Cardiac muscle cell (in vitro differentiated cells and primary cell): ENCODE measurements at regions not wholly inside any gene's neighbourhood (a gene's known extent, or its start where the extent isn't known, plus 50 kb on each side); places are given as distances from the start of the nearest gene placed in this dataset.
"Not testable (repeated sequence)": the region's sequence is repeated elsewhere in the genome, so short reads cannot be mapped to it uniquely, and the experiment has no call there.

Source experiments
- DNase-seq, 2 donors: peaks; one replicate each; pipeline versions ENCODE4 v3.0.0 to v3.0.0-alpha.2; 2010 to 2017; ENCODE audit warnings: low read depth in 1 of 2, low spot score in 1 of 2
- H3K27ac ChIP-seq: fragments of 200-600 bp; sonication (generic); 2 replicates; pipeline ENCODE4 v1.5.1; 2016
- H3K27me3 ChIP-seq: fragments of 200-600 bp; sonication (generic); 2 replicates; pipeline ENCODE4 v1.6.0; 2016; ENCODE audit warnings: control low read depth
- H3K36me3 ChIP-seq: fragments of 200-600 bp; sonication (generic); 2 replicates; pipeline ENCODE4 v1.5.1; 2016; ENCODE audit warnings: control low read depth
- H3K4me1 ChIP-seq: fragments of 200-600 bp; sonication (generic); 2 replicates; pipeline ENCODE4 v1.8.1; 2017; ENCODE audit warnings: low read depth, mild to moderate bottlenecking, mixed run types
- H3K4me3 ChIP-seq: fragments of 200-600 bp; sonication (generic); 2 replicates; pipeline ENCODE4 v1.5.1; 2016; ENCODE audit warnings: mild to moderate bottlenecking
- H3K9me3 ChIP-seq: fragments of 200-600 bp; sonication (generic); 2 replicates; pipeline ENCODE4 v1.5.1; 2017; ENCODE audit warnings: low read depth, mild to moderate bottlenecking, control low read depth
- CTCF ChIP-seq: IDR thresholded peaks from 2 replicates; pipeline ENCODE4 v1.5.1; 2012; ENCODE audit warnings: low read depth, mild to moderate bottlenecking, low read length

- TF ChIP-seq CTCF: no peak
- Histone ChIP-seq H3K9me3 (no peaks in the 10 kb centered on the region), H3K27ac (no peak overlapping the region), H3K4me1 (no peaks in the 10 kb centered on the region), H3K4me3 (no peak overlapping the region), H3K36me3 (no peaks in the 10 kb centered on the region), H3K27me3 (no peaks in the 10 kb centered on the region)
- no peak for DNase-seq
These were observed 205.3 kb downstream of the NAP1L3 start for GRCh38 chrX:93468075-93468474.

GRCh38 chrX:93466383-93466782, 207.0 kb downstream of the NAP1L3 start:
- Histone ChIP-seq H3K27ac (no peak overlapping the region), H3K4me1 (no peaks in the 10 kb centered on the region), H3K36me3 (no peaks in the 10 kb centered on the region), H3K4me3 (no peak overlapping the region), H3K9me3 (no peaks in the 10 kb centered on the region), H3K27me3 (no peaks in the 10 kb centered on the region)
- no peak for DNase-seq
- no peak for TF ChIP-seq CTCF

- Histone ChIP-seq H3K9me3 (no peaks in the 10 kb centered on the region), H3K27me3 (no peaks in the 10 kb centered on the region), H3K27ac (no peak overlapping the region), H3K4me1 (no peaks in the 10 kb centered on the region), H3K36me3 (no peaks in the 10 kb centered on the region), H3K4me3 (no peak overlapping the region)
- no peak for TF ChIP-seq CTCF
- DNase-seq: no peak
These were observed 212.3 kb downstream of the NAP1L3 start for GRCh38 chrX:93461060-93461459.

- no peak overlapping the region for H3K27ac ChIP-seq
- no peaks in the 10 kb centered on the region for H3K27me3 ChIP-seq
- no peak overlapping the region for H3K4me3 ChIP-seq
- H3K9me3 ChIP-seq: no peaks in the 10 kb centered on the region
- no peak for DNase-seq
- no peaks in the 10 kb centered on the region for H3K36me3 ChIP-seq
- TF ChIP-seq CTCF: no peak
- H3K4me1 ChIP-seq: no peaks in the 10 kb centered on the region
These were observed 218.9 kb downstream of the NAP1L3 start for GRCh38 chrX:93454509-93454908.

- H3K9me3 ChIP-seq, H3K27me3 ChIP-seq, H3K36me3 ChIP-seq, H3K4me3 ChIP-seq, DNase-seq, H3K4me1 ChIP-seq, H3K27ac ChIP-seq: not testable (repeated sequence)
These were observed 238.7 kb downstream of the NAP1L3 start for GRCh38 chrX:93434721-93435120.

- H3K4me3 ChIP-seq: no peak overlapping the region
- H3K36me3 ChIP-seq: no peaks in the 10 kb centered on the region
- no peak for DNase-seq
- H3K27ac ChIP-seq: no peak overlapping the region
- no peaks in the 10 kb centered on the region for H3K4me1 ChIP-seq
- no peaks in the 10 kb centered on the region for H3K9me3 ChIP-seq
- no peak for TF ChIP-seq CTCF
- no peaks in the 10 kb centered on the region for H3K27me3 ChIP-seq
These were observed 244.9 kb downstream of the NAP1L3 start for GRCh38 chrX:93428497-93428896.
